Frontal cortex (tissue), 3 donors: ENCODE measurements at regions not wholly inside any gene's neighbourhood (a gene's known extent, or its start where the extent isn't known, plus 50 kb on each side); places are given as distances from the start of the nearest gene placed in this dataset.

Experiments
- DNase-seq, 2 donors: peaks; one replicate each; pipeline ENCODE4 v3.0.0; 2012; ENCODE audit warnings: low spot score in 2 of 2
- FAIRE-seq: peaks from 2 replicates; lab custom pipeline; 2012; peaks lifted over from hg19 to GRCh38; lab: Jason Lieb, UNC
- donor health status: control.
- donor health status: control.
- donor health status: control.

DNA sequence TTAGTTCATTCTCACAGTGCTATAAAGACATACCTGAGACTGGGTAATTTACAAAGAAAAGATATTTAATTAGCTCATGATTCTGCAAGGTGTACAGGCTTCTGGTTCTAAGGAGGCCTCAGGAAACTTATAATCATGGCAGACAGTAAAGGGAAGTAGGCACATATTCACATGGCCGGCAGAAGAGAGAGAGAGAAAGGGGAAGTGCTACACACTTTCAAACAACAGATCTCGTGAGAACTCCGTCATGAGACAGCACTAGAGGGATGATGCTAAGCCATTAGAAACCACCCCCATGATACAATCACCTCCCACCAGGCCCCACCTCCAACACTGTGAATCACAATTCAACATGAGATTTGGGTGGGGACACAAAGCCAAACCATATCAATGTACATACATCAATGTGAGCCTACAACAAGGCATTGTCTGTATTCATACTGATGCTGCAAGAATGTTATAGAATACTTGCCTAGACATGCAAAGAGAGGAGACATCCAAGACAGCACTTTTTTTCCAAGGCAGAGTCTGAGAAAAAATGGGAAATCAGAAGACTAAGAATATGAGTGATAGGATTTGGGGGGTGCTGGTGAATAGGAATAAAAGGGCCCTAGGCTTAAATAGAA, 114.8 kb upstream of the XYLT1 start:
- FAIRE-seq = no peak

GRCh38 chr16:17578981-17579874, 108.5 kb upstream of the XYLT1 start:
- FAIRE-seq = no peak
- DNase-seq = peak; percentile 7 to 19

More for the DNA sequence above, 114.8 kb upstream of the XYLT1 start:
- no peak for DNase-seq

GRCh38 chr16:17574256-17574655, 103.5 kb upstream of the XYLT1 start:
- DNase-seq = no peak
- FAIRE-seq = no peak

DNA sequence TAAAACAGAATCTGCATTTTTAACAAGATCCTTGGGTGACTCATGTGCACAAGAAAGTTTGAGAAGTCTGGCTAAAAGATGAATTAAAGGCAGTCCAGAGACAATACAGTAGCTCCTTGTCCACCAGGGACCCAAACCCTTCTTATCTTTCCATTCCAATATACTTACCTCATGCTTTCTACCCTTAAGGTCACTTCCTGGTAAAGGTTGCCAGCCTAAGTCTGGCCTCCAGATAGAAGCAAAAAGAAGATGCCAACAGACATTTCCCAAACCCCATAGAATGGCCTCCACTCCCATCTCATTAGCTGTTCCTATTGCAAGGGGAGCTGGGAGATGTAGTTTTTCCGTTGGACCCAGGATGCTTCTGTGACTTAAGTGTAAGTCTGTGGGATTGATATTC, 101.4 kb upstream of the XYLT1 start:
- DNase-seq = no peak
- FAIRE-seq = no peak

DNA sequence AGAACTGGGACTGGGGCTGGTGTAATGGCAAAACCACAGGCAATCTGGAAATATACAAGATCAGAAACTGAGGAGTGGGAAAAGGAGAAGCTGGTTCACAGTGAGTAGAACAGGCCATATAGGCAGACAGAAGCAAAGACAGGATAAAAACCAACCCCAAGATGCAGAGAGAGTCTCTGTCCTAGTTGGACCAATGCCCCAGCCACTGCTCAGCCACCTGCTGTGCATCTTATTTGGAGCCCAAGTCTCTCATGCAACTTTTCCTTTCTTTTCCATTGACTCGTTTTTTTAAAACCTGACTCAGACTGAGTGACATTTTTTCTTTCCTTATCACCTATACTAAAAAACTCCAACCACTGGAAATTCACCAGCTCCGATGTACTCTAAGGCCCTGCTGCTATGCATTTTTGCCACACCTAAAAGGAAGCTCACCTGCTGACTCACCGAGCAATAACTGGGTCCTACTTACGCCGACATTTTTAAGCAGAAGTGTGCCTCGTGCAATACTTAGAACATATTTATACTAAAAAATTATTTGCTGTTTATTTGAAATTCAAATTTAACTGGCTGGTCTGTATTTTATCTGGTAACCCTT, 100.8 kb upstream of the XYLT1 start:
- no peak for DNase-seq
- no peak for FAIRE-seq

- no peak for DNase-seq
- no peak for FAIRE-seq
Observed at GRCh38 chr16:17568239-17568638, 97.5 kb upstream of the XYLT1 start.

GRCh38 chr16:17567455-17567854, 96.7 kb upstream of the XYLT1 start:
- FAIRE-seq (no peak), DNase-seq (no peak)

GRCh38 chr16:17566656-17567450, 96.1 kb upstream of the XYLT1 start:
- no peak for FAIRE-seq
- DNase-seq = no peak

DNA sequence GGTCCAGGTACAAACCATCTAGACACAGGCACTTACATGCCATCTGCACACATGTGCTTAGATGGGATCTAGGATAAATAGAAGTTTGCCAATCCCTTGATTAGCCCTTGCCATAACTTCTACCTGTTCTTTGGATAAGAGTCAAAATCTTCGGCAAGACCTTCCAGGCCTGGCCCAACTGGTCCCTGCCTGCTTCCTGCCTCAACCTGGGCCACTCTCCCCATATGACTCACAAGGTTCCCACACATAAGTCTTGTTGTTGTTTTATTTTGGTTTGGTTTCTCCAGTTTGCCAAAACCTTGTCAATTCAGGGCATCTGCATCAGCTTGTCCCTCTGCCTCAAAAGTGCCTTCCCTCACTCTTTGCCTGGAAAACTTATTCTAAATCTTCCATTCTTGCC, 95.3 kb upstream of the XYLT1 start:
- no peak for FAIRE-seq
- DNase-seq = no peak

GRCh38 chr16:17565605-17566004, 94.8 kb upstream of the XYLT1 start:
- DNase-seq (no peak), FAIRE-seq (no peak)

GRCh38 chr16:17564856-17565255, 94.1 kb upstream of the XYLT1 start:
- FAIRE-seq (no peak), DNase-seq (no peak)

DNA sequence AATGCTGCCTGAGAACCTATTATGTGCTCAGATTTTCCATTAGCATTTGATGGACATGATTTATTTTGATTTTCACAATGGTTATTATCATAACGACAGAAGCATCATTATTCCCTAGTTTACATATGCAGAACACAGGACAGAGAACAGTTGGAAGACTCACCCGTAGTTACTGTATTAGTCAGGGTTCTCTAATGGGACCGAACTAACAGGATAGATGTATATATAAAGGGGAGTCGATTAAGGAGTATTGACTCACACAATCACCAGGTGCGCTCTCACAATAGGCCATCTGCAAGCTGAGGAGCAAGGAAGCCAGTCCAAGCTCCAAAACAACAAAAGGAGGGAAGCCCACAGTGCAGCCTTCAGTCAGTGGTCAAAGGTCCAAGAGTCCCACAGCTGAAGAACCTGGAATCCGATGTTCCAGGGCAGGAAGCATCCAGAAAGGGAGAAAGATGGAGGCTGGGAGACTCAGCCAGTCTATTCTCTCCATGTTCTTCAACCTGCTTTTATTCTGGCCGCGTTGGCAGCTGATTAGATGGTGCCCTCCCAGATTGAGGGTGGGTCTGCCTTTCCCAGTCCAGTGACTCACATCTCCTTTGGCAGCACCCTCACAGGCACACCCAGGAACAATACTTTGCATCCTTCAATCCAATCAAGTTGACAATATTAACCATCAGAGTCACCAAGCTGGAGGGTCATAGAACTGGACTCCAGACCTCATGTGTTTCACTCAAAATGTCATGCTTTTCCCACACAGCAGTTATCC, 92.7 kb upstream of the XYLT1 start:
- no peak for DNase-seq
- FAIRE-seq = no peak

GRCh38 chr16:17561056-17561455, 90.3 kb upstream of the XYLT1 start:
- no peak for FAIRE-seq

GRCh38 chr16:17560548-17560947, 89.8 kb upstream of the XYLT1 start:
- no peak for FAIRE-seq
- DNase-seq = no peak

More at GRCh38 chr16:17561056-17561455, 90.3 kb upstream of the XYLT1 start:
- no peak for DNase-seq

- FAIRE-seq (no peak), DNase-seq (no peak)
Observed at GRCh38 chr16:17559394-17559793, 88.6 kb upstream of the XYLT1 start.

DNA sequence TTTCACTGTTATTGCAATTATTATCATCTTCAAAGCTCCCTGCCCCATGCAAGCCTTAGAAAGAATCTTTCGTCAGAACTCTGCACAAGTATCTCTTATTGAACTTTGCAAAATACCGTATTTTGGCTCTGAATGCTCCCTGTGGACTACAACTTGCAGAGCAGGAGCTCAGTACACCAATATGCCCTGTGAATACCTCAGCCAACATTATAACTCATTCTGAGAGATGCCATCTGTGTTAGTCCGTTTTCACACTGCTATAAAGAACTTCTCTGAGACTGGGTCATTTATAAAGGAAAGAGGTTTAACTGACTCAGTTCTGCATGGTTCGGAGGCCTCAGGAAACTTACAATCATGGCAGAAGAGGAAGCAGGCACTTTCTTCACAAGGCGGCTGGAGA, 87.2 kb upstream of the XYLT1 start:
- DNase-seq (no peak), FAIRE-seq (no peak)

GRCh38 chr16:17557480-17557879, 86.7 kb upstream of the XYLT1 start:
- FAIRE-seq (no peak), DNase-seq (no peak)

DNA sequence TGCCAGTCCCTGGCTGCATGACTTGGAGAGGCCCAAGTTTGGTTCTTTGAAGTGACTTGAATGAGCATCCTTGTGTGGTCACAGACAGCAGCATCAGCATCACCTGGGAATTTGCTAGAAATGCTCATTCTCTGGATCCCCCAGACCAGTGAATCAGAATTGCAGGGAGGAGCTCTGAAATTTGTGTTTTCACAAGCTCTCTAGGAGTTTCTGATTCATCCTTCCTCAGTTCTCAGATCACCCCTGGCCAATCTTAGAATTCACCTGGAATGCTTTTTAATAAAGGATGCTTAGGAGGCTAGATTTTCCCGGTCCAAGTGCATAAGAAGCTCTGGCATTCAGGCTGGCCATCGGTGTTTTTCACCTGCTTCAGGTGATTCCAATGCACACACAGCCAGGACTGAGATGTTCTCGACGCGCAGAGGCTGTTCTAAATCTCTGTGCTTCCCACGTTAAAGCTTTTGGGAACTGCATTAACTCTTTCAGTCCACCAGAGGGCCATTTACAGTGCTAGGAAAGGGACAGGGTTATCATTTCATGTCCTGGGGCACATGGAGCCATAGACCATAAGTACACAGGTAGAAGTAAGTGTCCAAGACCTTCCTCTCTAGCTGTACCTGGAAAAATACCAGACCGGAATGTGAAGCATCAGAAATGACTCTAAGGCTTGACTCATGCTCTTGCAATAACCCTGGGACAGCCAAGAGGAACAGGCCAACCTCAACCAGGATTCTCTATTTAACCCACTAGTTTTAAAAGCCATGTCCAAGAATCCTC, 85.7 kb upstream of the XYLT1 start:
- no peak for DNase-seq
- FAIRE-seq = no peak

GRCh38 chr16:17555176-17555575, 84.4 kb upstream of the XYLT1 start:
- no peak for FAIRE-seq

More at GRCh38 chr16:17555176-17555575, 84.4 kb upstream of the XYLT1 start:
- DNase-seq = no peak
